ENCODE measurements at regions not wholly inside any gene's neighbourhood (a gene's known extent, or its start where the extent isn't known, plus 50 kb on each side); places are given as distances from the start of the nearest gene placed in this dataset.

GRCh38 chr2:184091456-184091855 is 506.9 kb upstream of the ZNF804A start:
- Histone ChIP-seq H3K27me3 (ENCODE audit: control insufficient read depth in 3 of 3, insufficient read depth in 3 of 3, low read length in 3 of 3) (no peaks in the 10 kb centered on the region), H3K27ac (ENCODE audit: low read depth in 1 of 3, low read length in 2 of 3) (no peak overlapping the region), H3K4me3 (ENCODE audit: low read depth in 1 of 3, low read length in 3 of 3) (no peak overlapping the region), H3K4me1 (ENCODE audit: control insufficient read depth in 3 of 3, insufficient read depth in 2 of 3, low read depth in 1 of 3, low read length in 2 of 3) (no peaks in the 10 kb centered on the region), H3K9me3 (ENCODE audit: control insufficient read depth in 2 of 2, insufficient read depth in 1 of 2, low read depth in 1 of 2, low read length in 1 of 2) (no peaks in the 10 kb centered on the region), H3K36me3 (ENCODE audit: control insufficient read depth in 3 of 3, insufficient read depth in 2 of 3, low read depth in 1 of 3, low read length in 3 of 3) (no peaks in the 10 kb centered on the region)
- WGBS, 3 donors: 68 to 81% (median 73%) methylated on average over 3 of the region's 3 CpGs
- DNase-seq: no peak
- FAIRE-seq: no peak

DNA sequence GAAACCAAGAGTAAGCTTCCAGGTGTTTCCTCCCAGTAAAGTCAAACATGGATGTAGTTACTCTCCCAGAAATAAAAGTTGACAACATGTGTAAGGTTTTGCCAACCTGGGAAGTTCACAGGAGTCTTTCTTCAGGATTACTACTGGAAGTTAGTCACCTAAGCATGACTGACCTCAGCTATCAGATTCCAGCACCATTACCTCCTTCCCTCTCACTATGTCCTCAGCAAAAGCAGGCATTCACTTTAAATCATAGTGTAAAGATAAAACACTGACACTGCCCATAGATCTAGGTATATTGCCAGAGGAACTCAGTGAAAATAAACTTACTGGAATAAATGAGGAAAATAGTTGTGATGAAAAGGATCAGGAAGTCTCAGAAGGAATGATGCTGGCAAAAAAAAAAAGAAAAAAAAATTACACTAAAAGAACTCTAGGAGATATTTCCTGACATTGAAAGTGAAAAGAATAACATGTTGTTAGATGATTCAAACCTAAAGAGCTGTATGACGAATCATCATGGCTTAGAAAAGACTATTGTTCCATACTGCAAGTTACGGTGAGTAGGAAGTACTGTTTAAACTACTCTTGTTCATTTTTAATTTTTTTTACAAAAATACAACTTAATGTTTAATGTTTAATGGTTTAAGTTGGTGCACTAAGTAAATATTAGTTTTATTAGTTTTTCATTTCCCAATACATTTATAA is 484.5 kb upstream of the ZNF804A start:
- H3K27me3 ChIP-seq (ENCODE audit: control insufficient read depth in 3 of 3, insufficient read depth in 3 of 3, low read length in 3 of 3): no peaks in the 10 kb centered on the region
- no peaks in the 10 kb centered on the region for H3K36me3 ChIP-seq (ENCODE audit: control insufficient read depth in 3 of 3, insufficient read depth in 2 of 3, low read depth in 1 of 3, low read length in 3 of 3)
- H3K27ac ChIP-seq (ENCODE audit: low read depth in 1 of 3, low read length in 2 of 3): no peak overlapping the region
- FAIRE-seq (no peak), DNase-seq (no peak)
- no peaks in the 10 kb centered on the region for H3K4me1 ChIP-seq (ENCODE audit: control insufficient read depth in 3 of 3, insufficient read depth in 2 of 3, low read depth in 1 of 3, low read length in 2 of 3)
- WGBS, 3 donors: 66 to 83% (median 75%) methylated on average over 2 of the region's 2 CpGs
- H3K4me3 ChIP-seq (ENCODE audit: low read depth in 1 of 3, low read length in 3 of 3): no peak overlapping the region
- no peaks in the 10 kb centered on the region for H3K9me3 ChIP-seq (ENCODE audit: control insufficient read depth in 2 of 2, insufficient read depth in 1 of 2, low read depth in 1 of 2, low read length in 1 of 2)

- no peak for FAIRE-seq
- Histone ChIP-seq H3K4me3 (ENCODE audit: low read depth in 1 of 3, low read length in 3 of 3) (no peak overlapping the region), H3K27ac (ENCODE audit: low read depth in 1 of 3, low read length in 2 of 3) (no peak overlapping the region), H3K9me3 (ENCODE audit: control insufficient read depth in 2 of 2, insufficient read depth in 1 of 2, low read depth in 1 of 2, low read length in 1 of 2) (no peaks in the 10 kb centered on the region), H3K36me3 (ENCODE audit: control insufficient read depth in 3 of 3, insufficient read depth in 2 of 3, low read depth in 1 of 3, low read length in 3 of 3) (no peaks in the 10 kb centered on the region), H3K4me1 (ENCODE audit: control insufficient read depth in 3 of 3, insufficient read depth in 2 of 3, low read depth in 1 of 3, low read length in 2 of 3) (no peaks in the 10 kb centered on the region), H3K27me3 (ENCODE audit: control insufficient read depth in 3 of 3, insufficient read depth in 3 of 3, low read length in 3 of 3) (no peaks in the 10 kb centered on the region)
- 10 to 14% (median 12%) methylated on average over 1 of the region's 1 CpG for WGBS, 3 donors
- no peak for DNase-seq
These were observed 483.9 kb upstream of the ZNF804A start for GRCh38 chr2:184114439-184114838.

DNA sequence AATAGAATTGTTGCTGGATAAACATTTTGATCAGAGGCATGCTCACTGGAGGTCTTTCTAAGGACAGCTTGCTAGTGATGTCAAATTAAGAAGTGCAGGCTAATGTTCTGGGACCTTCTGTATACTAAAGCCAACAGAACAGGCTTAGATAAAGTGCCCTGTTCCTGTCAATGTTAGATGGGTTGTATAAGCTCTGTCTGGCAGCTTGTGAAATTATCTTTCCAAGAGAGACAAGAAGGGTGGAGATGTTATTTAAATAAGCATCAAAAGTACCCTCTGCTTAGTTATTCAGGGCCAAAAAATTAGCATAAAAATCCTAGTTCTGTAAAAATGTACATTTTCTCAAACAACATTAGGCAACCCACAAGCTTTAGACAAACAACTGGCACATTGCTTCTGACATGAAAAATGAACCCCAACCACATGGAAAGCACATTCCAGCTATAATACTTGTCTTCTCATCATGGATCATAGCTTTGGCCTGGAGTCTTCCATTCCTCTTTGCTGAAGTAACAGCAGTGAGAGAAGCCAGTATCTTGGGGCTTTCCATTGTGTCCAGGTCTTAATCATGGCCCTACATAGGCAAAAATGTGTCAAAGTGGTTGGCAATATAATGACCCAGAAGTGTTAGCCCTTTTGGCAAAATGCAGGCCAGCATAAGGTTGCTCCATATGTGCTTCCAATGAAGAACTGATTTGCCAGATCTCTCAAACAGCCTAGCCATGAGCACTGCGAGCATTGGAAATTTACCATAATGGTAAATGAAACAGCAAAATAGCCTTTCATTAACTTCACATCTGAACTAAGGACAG is 478.1 kb upstream of the ZNF804A start:
- no peaks in the 10 kb centered on the region for H3K4me1 ChIP-seq (ENCODE audit: control insufficient read depth in 3 of 3, insufficient read depth in 2 of 3, low read depth in 1 of 3, low read length in 2 of 3)
- H3K36me3 ChIP-seq (ENCODE audit: control insufficient read depth in 3 of 3, insufficient read depth in 2 of 3, low read depth in 1 of 3, low read length in 3 of 3): no peaks in the 10 kb centered on the region
- no peak overlapping the region for H3K4me3 ChIP-seq (ENCODE audit: low read depth in 1 of 3, low read length in 3 of 3)
- FAIRE-seq: no peak
- no peak for DNase-seq
- no peak overlapping the region for H3K27ac ChIP-seq (ENCODE audit: low read depth in 1 of 3, low read length in 2 of 3)
- H3K27me3 ChIP-seq (ENCODE audit: control insufficient read depth in 3 of 3, insufficient read depth in 3 of 3, low read length in 3 of 3): no peaks in the 10 kb centered on the region
- no peaks in the 10 kb centered on the region for H3K9me3 ChIP-seq (ENCODE audit: control insufficient read depth in 2 of 2, insufficient read depth in 1 of 2, low read depth in 1 of 2, low read length in 1 of 2)
- 89 to 93% (median 91%) methylated on average over 1 of the region's 1 CpG for WGBS, 3 donors

- no peaks in the 10 kb centered on the region for H3K36me3 ChIP-seq (ENCODE audit: control insufficient read depth in 3 of 3, insufficient read depth in 2 of 3, low read depth in 1 of 3, low read length in 3 of 3)
- H3K27me3 ChIP-seq (ENCODE audit: control insufficient read depth in 3 of 3, insufficient read depth in 3 of 3, low read length in 3 of 3): no peaks in the 10 kb centered on the region
- no peak for DNase-seq
- H3K4me3 ChIP-seq (ENCODE audit: low read depth in 1 of 3, low read length in 3 of 3): no peak overlapping the region
- no peaks in the 10 kb centered on the region for H3K9me3 ChIP-seq (ENCODE audit: control insufficient read depth in 2 of 2, insufficient read depth in 1 of 2, low read depth in 1 of 2, low read length in 1 of 2)
- FAIRE-seq: no peak
- no peak overlapping the region for H3K27ac ChIP-seq (ENCODE audit: low read depth in 1 of 3, low read length in 2 of 3)
- no peaks in the 10 kb centered on the region for H3K4me1 ChIP-seq (ENCODE audit: control insufficient read depth in 3 of 3, insufficient read depth in 2 of 3, low read depth in 1 of 3, low read length in 2 of 3)
- WGBS, 3 donors: 81 to 94% (median 83%) methylated on average over 2 of the region's 2 CpGs
These were observed 472.5 kb upstream of the ZNF804A start for GRCh38 chr2:184125867-184126266.

DNA sequence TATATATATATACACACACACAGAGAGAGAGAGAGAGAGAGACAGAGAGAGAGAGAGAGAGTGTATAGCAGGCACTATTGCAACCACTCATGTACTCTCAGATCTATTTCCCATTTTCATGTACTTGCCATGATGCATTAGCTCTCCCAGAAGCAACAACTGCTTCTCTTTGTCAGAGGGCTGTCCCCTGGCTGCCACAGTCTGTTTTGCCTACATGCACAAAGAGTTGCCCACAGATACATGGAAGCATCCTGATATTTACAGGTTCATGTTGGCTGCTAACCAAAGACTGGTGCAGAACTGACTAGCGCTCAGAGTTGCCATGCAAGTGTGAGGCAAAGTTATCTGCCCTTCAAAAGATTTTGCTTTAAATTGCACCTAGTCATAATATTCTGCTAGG is 469.3 kb upstream of the ZNF804A start:
- Histone ChIP-seq H3K27me3 (ENCODE audit: control insufficient read depth in 3 of 3, insufficient read depth in 3 of 3, low read length in 3 of 3) (no peaks in the 10 kb centered on the region), H3K36me3 (ENCODE audit: control insufficient read depth in 3 of 3, insufficient read depth in 2 of 3, low read depth in 1 of 3, low read length in 3 of 3) (no peaks in the 10 kb centered on the region), H3K4me3 (ENCODE audit: low read depth in 1 of 3, low read length in 3 of 3) (no peak overlapping the region), H3K27ac (ENCODE audit: low read depth in 1 of 3, low read length in 2 of 3) (no peak overlapping the region), H3K4me1 (ENCODE audit: control insufficient read depth in 3 of 3, insufficient read depth in 2 of 3, low read depth in 1 of 3, low read length in 2 of 3) (no peaks in the 10 kb centered on the region), H3K9me3 (ENCODE audit: control insufficient read depth in 2 of 2, insufficient read depth in 1 of 2, low read depth in 1 of 2, low read length in 1 of 2) (no peaks in the 10 kb centered on the region)
- FAIRE-seq: no peak
- no peak for DNase-seq
- WGBS, 3 donors: 39 to 95% (median 91%) methylated on average over 1 of the region's 1 CpG

GRCh38 chr2:184137955-184138354 is 460.4 kb upstream of the ZNF804A start:
- Histone ChIP-seq H3K4me3 (ENCODE audit: low read depth in 1 of 3, low read length in 3 of 3) (no peak overlapping the region), H3K36me3 (ENCODE audit: control insufficient read depth in 3 of 3, insufficient read depth in 2 of 3, low read depth in 1 of 3, low read length in 3 of 3) (no peaks in the 10 kb centered on the region), H3K27me3 (ENCODE audit: control insufficient read depth in 3 of 3, insufficient read depth in 3 of 3, low read length in 3 of 3) (no peaks in the 10 kb centered on the region), H3K9me3 (ENCODE audit: control insufficient read depth in 2 of 2, insufficient read depth in 1 of 2, low read depth in 1 of 2, low read length in 1 of 2) (peaks cover 0 to 3% of the 10 kb centered on the region in 2 donors), H3K4me1 (ENCODE audit: control insufficient read depth in 3 of 3, insufficient read depth in 2 of 3, low read depth in 1 of 3, low read length in 2 of 3) (no peaks in the 10 kb centered on the region), H3K27ac (ENCODE audit: low read depth in 1 of 3, low read length in 2 of 3) (no peak overlapping the region)
- no peak for FAIRE-seq
- DNase-seq: no peak
- WGBS, 3 donors: 90 to 96% (median 92%) methylated on average over 1 of the region's 1 CpG

GRCh38 chr2:184141866-184142265 is 456.5 kb upstream of the ZNF804A start:
- no peak overlapping the region for H3K4me3 ChIP-seq (ENCODE audit: low read depth in 1 of 3, low read length in 3 of 3)
- FAIRE-seq (no peak), DNase-seq (no peak)
- no peak overlapping the region for H3K27ac ChIP-seq (ENCODE audit: low read depth in 1 of 3, low read length in 2 of 3)
- H3K27me3 ChIP-seq (ENCODE audit: control insufficient read depth in 3 of 3, insufficient read depth in 3 of 3, low read length in 3 of 3): no peaks in the 10 kb centered on the region
- no peaks in the 10 kb centered on the region for H3K36me3 ChIP-seq (ENCODE audit: control insufficient read depth in 3 of 3, insufficient read depth in 2 of 3, low read depth in 1 of 3, low read length in 3 of 3)
- H3K9me3 ChIP-seq (ENCODE audit: control insufficient read depth in 2 of 2, insufficient read depth in 1 of 2, low read depth in 1 of 2, low read length in 1 of 2): peaks cover 0 to 3% of the 10 kb centered on the region in 2 donors
- H3K4me1 ChIP-seq (ENCODE audit: control insufficient read depth in 3 of 3, insufficient read depth in 2 of 3, low read depth in 1 of 3, low read length in 2 of 3): no peaks in the 10 kb centered on the region
